GM23248 (cell line): ENCODE measurements at regions not wholly inside any gene's neighbourhood (a gene's known extent, or its start where the extent isn't known, plus 50 kb on each side); places are given as distances from the start of the nearest gene placed in this dataset.

Experiments
- EZH2 ChIP-seq: fragments of 200-600 bp; sonication (generic); IDR thresholded peaks from 2 replicates; pipeline ENCODE4 v1.6.1; 2018; ENCODE audit warnings: antibody characterized with exemption, mild to moderate bottlenecking; ENCODE audit not compliant: insufficient read depth, poor library complexity, severe bottlenecking
- EZH2phosphoT487 ChIP-seq: fragments of 200-600 bp; sonication (generic); IDR thresholded peaks from 2 replicates; pipeline ENCODE4 v1.6.1; 2018; ENCODE audit warnings: antibody characterized with exemption, moderate library complexity, mild to moderate bottlenecking, low read depth; ENCODE audit not compliant: insufficient read depth

DNA sequence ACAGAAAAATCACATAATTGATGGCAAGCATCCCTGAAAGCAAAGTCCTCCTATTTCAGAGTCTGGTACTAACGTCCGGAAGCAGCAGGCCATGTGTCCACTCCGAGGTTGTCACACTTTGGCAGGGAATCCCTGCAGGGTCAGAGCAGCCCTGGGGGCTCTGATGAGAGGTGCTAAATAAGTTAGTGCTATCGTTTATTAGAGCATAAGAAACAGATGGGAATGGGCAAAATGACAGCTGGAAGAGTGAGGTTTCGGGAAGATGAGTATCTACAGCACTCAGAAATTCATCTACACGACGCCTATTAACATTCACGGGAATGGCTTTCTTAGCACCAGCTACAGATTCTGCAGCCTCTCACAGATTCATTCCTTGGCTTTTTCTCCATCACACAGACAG lies 465.4 kb upstream of the PSMD7 start:
- TF ChIP-seq EZH2 = no peak
- no peak for TF ChIP-seq EZH2phosphoT487
